SK-N-MC (cell line): ENCODE measurements at regions not wholly inside any gene's neighbourhood (a gene's known extent, or its start where the extent isn't known, plus 50 kb on each side); places are given as distances from the start of the nearest gene placed in this dataset.

Source experiments
- EZH2 ChIP-seq: fragments of 200-600 bp; sonication (generic); IDR thresholded peaks from one replicate; pipeline ENCODE4 v1.6.1; 2017; ENCODE audit warnings: antibody characterized with exemption
- FOXP2 ChIP-seq: optimal IDR thresholded peaks from 2 replicates; pipeline ENCODE3; 2011; ENCODE audit warnings: mild to moderate bottlenecking, moderate library complexity; ENCODE audit not compliant: insufficient read depth; ENCODE audit errors: extremely low read length, control extremely low read depth
- POLR2AphosphoS5 ChIP-seq: IDR thresholded peaks from 2 replicates; pipeline ENCODE4 v1.6.1; 2012; ENCODE audit warnings: mild to moderate bottlenecking, low read depth, low read length, borderline replicate concordance

GRCh38 chr3:197399486-197399885, 101.1 kb upstream of the DLG1 start:
- TF ChIP-seq EZH2 = no peak
- no peak for TF ChIP-seq POLR2AphosphoS5
- TF ChIP-seq FOXP2 = no peak
